ENCODE measurements at regions not wholly inside any gene's neighbourhood (a gene's known extent, or its start where the extent isn't known, plus 50 kb on each side); places are given as distances from the start of the nearest gene placed in this dataset.

GRCh38 chr1:194209920-194210319 is 1023.5 kb upstream of the B3GALT2 start:
- no peak overlapping the region for H3K4me3 ChIP-seq (ENCODE audit: low read depth, low read length)
- no peak for DNase-seq (ENCODE audit: low read depth)

GRCh38 chr1:194208674-194209073 is 1022.3 kb upstream of the B3GALT2 start:
- no peak for DNase-seq (ENCODE audit: low read depth)
- H3K4me3 ChIP-seq (ENCODE audit: low read depth, low read length), result no peak overlapping the region
- TF ChIP-seq CTCF (IDR thresholded peaks at IDR 0.05; ENCODE audit: insufficient read depth, low read depth, low read length, missing control alignments), result no peak

More at GRCh38 chr1:194209920-194210319, 1023.5 kb upstream of the B3GALT2 start:
- no peak for TF ChIP-seq CTCF (IDR thresholded peaks at IDR 0.05; ENCODE audit: insufficient read depth, low read depth, low read length, missing control alignments)

GRCh38 chr1:194196562-194196961 is 1010.1 kb upstream of the B3GALT2 start:
- no peak overlapping the region for H3K4me3 ChIP-seq (ENCODE audit: low read depth, low read length)
- DNase-seq (ENCODE audit: low read depth), result no peak
- TF ChIP-seq CTCF (IDR thresholded peaks at IDR 0.05; ENCODE audit: insufficient read depth, low read depth, low read length, missing control alignments), result no peak

GRCh38 chr1:194194724-194195123 is 1008.3 kb upstream of the B3GALT2 start:
- no peak for DNase-seq (ENCODE audit: low read depth)
- TF ChIP-seq CTCF (IDR thresholded peaks at IDR 0.05; ENCODE audit: insufficient read depth, low read depth, low read length, missing control alignments), result no peak
- H3K4me3 ChIP-seq (ENCODE audit: low read depth, low read length), result no peak overlapping the region

- TF ChIP-seq CTCF (IDR thresholded peaks at IDR 0.05; ENCODE audit: insufficient read depth, low read depth, low read length, missing control alignments), result no peak
- no peak for DNase-seq (ENCODE audit: low read depth)
- H3K4me3 ChIP-seq (ENCODE audit: low read depth, low read length), result no peak overlapping the region
These were observed 998.6 kb upstream of the B3GALT2 start for GRCh38 chr1:194184974-194185373.

GRCh38 chr1:194184425-194184824 is 998.0 kb upstream of the B3GALT2 start:
- TF ChIP-seq CTCF (IDR thresholded peaks at IDR 0.05; ENCODE audit: insufficient read depth, low read depth, low read length, missing control alignments), result no peak

GRCh38 chr1:194181845-194182244 is 995.4 kb upstream of the B3GALT2 start:
- DNase-seq (ENCODE audit: low read depth), result no peak
- TF ChIP-seq CTCF (IDR thresholded peaks at IDR 0.05; ENCODE audit: insufficient read depth, low read depth, low read length, missing control alignments), result no peak

More at GRCh38 chr1:194184425-194184824, 998.0 kb upstream of the B3GALT2 start:
- DNase-seq (ENCODE audit: low read depth), result no peak
- H3K4me3 ChIP-seq (ENCODE audit: low read depth, low read length), result no peak overlapping the region

More at GRCh38 chr1:194181845-194182244, 995.4 kb upstream of the B3GALT2 start:
- H3K4me3 ChIP-seq (ENCODE audit: low read depth, low read length), result no peak overlapping the region
